ENCODE measurements at regions not wholly inside any gene's neighbourhood (a gene's known extent, or its start where the extent isn't known, plus 50 kb on each side); places are given as distances from the start of the nearest gene placed in this dataset.

DNA sequence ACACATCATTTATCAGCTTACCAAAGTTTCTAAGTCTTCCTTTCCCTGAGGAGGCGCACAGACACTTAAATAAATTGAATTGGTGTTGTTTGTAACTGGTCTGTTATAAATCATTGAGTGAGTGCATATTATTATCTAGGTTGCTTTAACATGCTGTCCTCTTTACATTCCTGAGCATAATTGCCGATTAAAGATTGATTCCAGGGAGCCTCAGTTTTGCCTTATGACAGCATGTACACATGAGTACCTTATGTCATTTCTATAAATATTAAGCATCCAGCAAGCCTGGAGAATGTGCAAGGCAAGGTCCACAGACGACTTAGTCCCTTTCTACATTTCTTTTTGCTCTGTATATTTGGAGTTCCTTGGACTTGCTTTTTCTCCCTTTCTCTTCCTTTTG is 177.9 kb upstream of the STEAP4 start:
- no peak for TF ChIP-seq EZH2 (IDR thresholded peaks at IDR 0.05; ENCODE audit: borderline replicate concordance, low read depth, low read length, poor library complexity, severe bottlenecking)
- TF ChIP-seq, protein P1, sequence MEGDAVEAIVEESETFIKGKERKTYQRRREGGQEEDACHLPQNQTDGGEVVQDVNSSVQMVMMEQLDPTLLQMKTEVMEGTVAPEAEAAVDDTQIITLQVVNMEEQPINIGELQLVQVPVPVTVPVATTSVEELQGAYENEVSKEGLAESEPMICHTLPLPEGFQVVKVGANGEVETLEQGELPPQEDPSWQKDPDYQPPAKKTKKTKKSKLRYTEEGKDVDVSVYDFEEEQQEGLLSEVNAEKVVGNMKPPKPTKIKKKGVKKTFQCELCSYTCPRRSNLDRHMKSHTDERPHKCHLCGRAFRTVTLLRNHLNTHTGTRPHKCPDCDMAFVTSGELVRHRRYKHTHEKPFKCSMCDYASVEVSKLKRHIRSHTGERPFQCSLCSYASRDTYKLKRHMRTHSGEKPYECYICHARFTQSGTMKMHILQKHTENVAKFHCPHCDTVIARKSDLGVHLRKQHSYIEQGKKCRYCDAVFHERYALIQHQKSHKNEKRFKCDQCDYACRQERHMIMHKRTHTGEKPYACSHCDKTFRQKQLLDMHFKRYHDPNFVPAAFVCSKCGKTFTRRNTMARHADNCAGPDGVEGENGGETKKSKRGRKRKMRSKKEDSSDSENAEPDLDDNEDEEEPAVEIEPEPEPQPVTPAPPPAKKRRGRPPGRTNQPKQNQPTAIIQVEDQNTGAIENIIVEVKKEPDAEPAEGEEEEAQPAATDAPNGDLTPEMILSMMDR (conservative IDR thresholded peaks at IDR 0.05; ENCODE audit: low read depth, low read length): no peak

Data from A673 (cell line).